OCI-LY1 (cell line): ENCODE measurements at regions not wholly inside any gene's neighbourhood (a gene's known extent, or its start where the extent isn't known, plus 50 kb on each side); places are given as distances from the start of the nearest gene placed in this dataset.
A peak's percentile ranks its signal among the peaks of the same experiment; 100 is the strongest.
"Not testable (repeated sequence)": the region's sequence is repeated elsewhere in the genome, so short reads cannot be mapped to it uniquely, and the experiment has no call there.

ENCODE experiments used
- H2AFZ ChIP-seq: fragments of 200-600 bp; sonication (generic), shearing (Covaris generic); 2 replicates; pipeline ENCODE4 v1.6.0; 2014; ENCODE audit warnings: antibody characterized with exemption, mild to moderate bottlenecking, low read length
- H3F3A ChIP-seq: fragments of 200-600 bp; sonication (generic), shearing (Covaris generic); 2 replicates; pipeline ENCODE4 v1.6.0; 2014; ENCODE audit warnings: mild to moderate bottlenecking, antibody characterized with exemption, low read length, moderate library complexity; ENCODE audit not compliant: insufficient read depth
- H3K27ac ChIP-seq: fragments of 200-600 bp; sonication (generic); 2 replicates; pipeline ENCODE4 v1.5.1; 2014; ENCODE audit warnings: low read length, mixed run types, mild to moderate bottlenecking, low read depth; ENCODE audit not compliant: poor library complexity, severe bottlenecking
- H3K27me3 ChIP-seq: fragments of 200-600 bp; sonication (generic); 2 replicates; pipeline ENCODE4 v1.6.0; 2014; ENCODE audit warnings: antibody characterized with exemption, mild to moderate bottlenecking, low read length, moderate library complexity; ENCODE audit not compliant: insufficient read depth
- H3K36me3 ChIP-seq: fragments of 200-600 bp; sonication (generic); 2 replicates; pipeline ENCODE4 v1.6.1; 2014; ENCODE audit warnings: mild to moderate bottlenecking, antibody characterized with exemption, low read length, moderate library complexity, mixed read lengths; ENCODE audit not compliant: insufficient read depth
- H3K4me1 ChIP-seq: fragments of 200-600 bp; sonication (generic); 2 replicates; pipeline ENCODE4 v1.5.1; 2014; ENCODE audit warnings: mild to moderate bottlenecking, low read length, moderate library complexity; ENCODE audit not compliant: insufficient read depth, severe bottlenecking
- H3K4me2 ChIP-seq: fragments of 200-600 bp; sonication (generic), shearing (Covaris generic); 2 replicates; pipeline ENCODE4 v1.6.1; 2014; ENCODE audit warnings: low read length
- H3K4me3 ChIP-seq: fragments of 200-600 bp; sonication (generic); 2 replicates; pipeline ENCODE4 v1.5.1; 2014; ENCODE audit warnings: low read length, low read depth, mild to moderate bottlenecking, mixed read lengths; ENCODE audit not compliant: poor library complexity, severe bottlenecking
- H3K79me2 ChIP-seq: fragments of 200-600 bp; shearing (Covaris generic); 2 replicates; pipeline ENCODE4 v1.6.1; 2016; ENCODE audit warnings: mixed run types, low read length, mixed read lengths; ENCODE audit not compliant: insufficient read depth
- H3K9ac ChIP-seq: fragments of 200-600 bp; sonication (generic), shearing (Covaris generic); 2 replicates; pipeline ENCODE4 v1.6.1; 2014; ENCODE audit warnings: mild to moderate bottlenecking, low read length, mixed read lengths
- H3K9me2 ChIP-seq: fragments of 200-600 bp; sonication (generic), shearing (Covaris generic); 2 replicates; pipeline ENCODE4 v1.6.1; 2014; ENCODE audit warnings: low read depth, mild to moderate bottlenecking, low read length, mixed read lengths
- H3K9me3 ChIP-seq: fragments of 200-600 bp; shearing (Covaris generic); 2 replicates; pipeline ENCODE4 v1.6.1; 2014; ENCODE audit warnings: low read length, mixed read lengths
- H4K20me1 ChIP-seq: fragments of 200-600 bp; sonication (generic), shearing (Covaris generic); 2 replicates; pipeline ENCODE4 v1.6.0; 2016; ENCODE audit warnings: mild to moderate bottlenecking, low read length; ENCODE audit not compliant: insufficient read depth

GRCh38 chr16:21511315-21512210 is 87.8 kb upstream of the METTL9 start:
- H3K79me2 ChIP-seq, result peaks cover 55% of the 10 kb centered on the region
- H3K9ac ChIP-seq, H4K20me1 ChIP-seq, H3K9me3 ChIP-seq, H3F3A ChIP-seq, H3K27me3 ChIP-seq, H3K4me3 ChIP-seq, H3K4me2 ChIP-seq, H3K27ac ChIP-seq, H2AFZ ChIP-seq, H3K9me2 ChIP-seq: not testable (repeated sequence)
- H3K36me3 ChIP-seq, result peaks cover 48% of the 10 kb centered on the region
- peaks cover 70% of the 10 kb centered on the region for H3K4me1 ChIP-seq

GRCh38 chr16:21512280-21513192 is 86.8 kb upstream of the METTL9 start:
- H3K27ac ChIP-seq, H3F3A ChIP-seq, H4K20me1 ChIP-seq, H3K9me3 ChIP-seq, H3K9me2 ChIP-seq, H3K9ac ChIP-seq, H3K4me2 ChIP-seq, H2AFZ ChIP-seq, H3K4me3 ChIP-seq, H3K27me3 ChIP-seq: not testable (repeated sequence)
- Histone ChIP-seq H3K4me1 (peaks cover 67% of the 10 kb centered on the region), H3K36me3 (peaks cover 48% of the 10 kb centered on the region), H3K79me2 (peaks cover 55% of the 10 kb centered on the region)

- H2AFZ ChIP-seq, H3K9ac ChIP-seq, H3F3A ChIP-seq, H3K27ac ChIP-seq, H4K20me1 ChIP-seq, H3K9me3 ChIP-seq, H3K4me3 ChIP-seq, H3K9me2 ChIP-seq, H3K27me3 ChIP-seq: not testable (repeated sequence)
- H3K79me2 ChIP-seq, result peaks cover 60% of the 10 kb centered on the region
- H3K4me2 ChIP-seq, result peak overlapping the region; percentile 38; the same call in 1 of the 2 replicates
- peaks cover 65% of the 10 kb centered on the region for H3K4me1 ChIP-seq
- H3K36me3 ChIP-seq, result peaks cover 51% of the 10 kb centered on the region
Observed at GRCh38 chr16:21513337-21513741, 86.0 kb upstream of the METTL9 start.

- peaks cover 59% of the 10 kb centered on the region for H3K4me1 ChIP-seq
- H3K4me2 ChIP-seq, result peak overlapping the region; percentile 38; the same call in 1 of the 2 replicates
- not testable (repeated sequence) for H3K4me3 ChIP-seq
Observed at GRCh38 chr16:21513812-21514473, 85.4 kb upstream of the METTL9 start.

GRCh38 chr16:21514474-21514840 is 84.9 kb upstream of the METTL9 start:
- Histone ChIP-seq H3K36me3 (peaks cover 45% of the 10 kb centered on the region), H3K4me2 (peak overlapping the region; percentile 38; the same call in 1 of the 2 replicates), H3K4me1 (peaks cover 54% of the 10 kb centered on the region), H3K79me2 (peaks cover 64% of the 10 kb centered on the region)
- H3K9me3 ChIP-seq, H3K9ac ChIP-seq, H3K9me2 ChIP-seq, H3F3A ChIP-seq, H2AFZ ChIP-seq, H4K20me1 ChIP-seq, H3K4me3 ChIP-seq, H3K27me3 ChIP-seq, H3K27ac ChIP-seq: not testable (repeated sequence)

More at GRCh38 chr16:21513812-21514473, 85.4 kb upstream of the METTL9 start:
- H4K20me1 ChIP-seq, H3K9me2 ChIP-seq, H3F3A ChIP-seq, H3K27ac ChIP-seq, H3K27me3 ChIP-seq, H3K9ac ChIP-seq, H2AFZ ChIP-seq, H3K9me3 ChIP-seq: not testable (repeated sequence)
- H3K79me2 ChIP-seq, result peaks cover 64% of the 10 kb centered on the region
- H3K36me3 ChIP-seq, result peaks cover 49% of the 10 kb centered on the region

- not testable (repeated sequence) for H3K9me2 ChIP-seq, H3K9ac ChIP-seq, H3K9me3 ChIP-seq, H3K27me3 ChIP-seq, H3K4me2 ChIP-seq, H3K27ac ChIP-seq, H3F3A ChIP-seq, H4K20me1 ChIP-seq, H2AFZ ChIP-seq
- peaks cover 57% of the 10 kb centered on the region for H3K4me1 ChIP-seq
- peaks cover 35% of the 10 kb centered on the region for H3K36me3 ChIP-seq
- peak overlapping the region; percentile 43 for H3K4me3 ChIP-seq
- peaks cover 55% of the 10 kb centered on the region for H3K79me2 ChIP-seq
Observed at GRCh38 chr16:21516705-21517040, 82.7 kb upstream of the METTL9 start.

GRCh38 chr16:21517263-21517662 is 82.1 kb upstream of the METTL9 start:
- H3F3A ChIP-seq, H3K27me3 ChIP-seq, H3K9me2 ChIP-seq, H4K20me1 ChIP-seq, H3K9ac ChIP-seq, H2AFZ ChIP-seq, H3K9me3 ChIP-seq: not testable (repeated sequence)
- H3K79me2 ChIP-seq, result peaks cover 53% of the 10 kb centered on the region
- peaks cover 56% of the 10 kb centered on the region for H3K4me1 ChIP-seq
- peak overlapping the region; percentile 74 for H3K27ac ChIP-seq
- peaks cover 32% of the 10 kb centered on the region for H3K36me3 ChIP-seq
- peak overlapping the region; percentile 43 for H3K4me3 ChIP-seq
- H3K4me2 ChIP-seq, result peak overlapping the region; percentile 51; the same call in 1 of the 2 replicates
